Muscle of back (tissue), 3 donors: ENCODE measurements at regions not wholly inside any gene's neighbourhood (a gene's known extent, or its start where the extent isn't known, plus 50 kb on each side); places are given as distances from the start of the nearest gene placed in this dataset.

Source experiments
- DNase-seq, 3 donors: peaks; one replicate each; pipeline versions ENCODE4 v3.0.0 to v3.0.0-alpha.2; 2013

DNA sequence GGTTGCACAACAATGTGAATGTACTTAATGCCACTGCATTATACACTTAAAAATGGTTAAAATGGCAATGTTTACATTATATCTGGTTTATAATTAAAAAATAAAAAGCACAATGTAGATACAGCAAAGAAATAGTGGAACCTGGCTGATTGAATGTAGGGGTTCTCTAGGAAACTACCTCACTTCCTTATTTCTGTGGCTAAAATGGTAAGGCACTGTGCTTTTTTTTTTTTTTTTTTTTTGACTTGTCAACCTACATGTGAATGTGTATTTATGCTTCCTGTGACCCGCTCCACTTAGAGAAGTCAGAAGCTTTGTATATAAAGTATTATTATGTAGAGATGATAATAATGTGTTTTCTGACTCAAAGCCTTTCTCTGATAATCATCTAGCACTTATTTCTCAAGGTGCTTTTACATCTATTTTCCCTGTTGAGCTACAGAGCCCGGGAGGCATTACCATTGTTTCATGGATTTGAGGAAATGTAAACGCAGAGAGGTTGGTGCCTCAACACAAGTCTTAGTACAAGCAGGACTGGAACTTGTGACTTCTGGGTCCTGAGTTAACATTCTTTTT, 55.0 kb downstream of the SOX4 start:
- no peak for DNase-seq

DNA sequence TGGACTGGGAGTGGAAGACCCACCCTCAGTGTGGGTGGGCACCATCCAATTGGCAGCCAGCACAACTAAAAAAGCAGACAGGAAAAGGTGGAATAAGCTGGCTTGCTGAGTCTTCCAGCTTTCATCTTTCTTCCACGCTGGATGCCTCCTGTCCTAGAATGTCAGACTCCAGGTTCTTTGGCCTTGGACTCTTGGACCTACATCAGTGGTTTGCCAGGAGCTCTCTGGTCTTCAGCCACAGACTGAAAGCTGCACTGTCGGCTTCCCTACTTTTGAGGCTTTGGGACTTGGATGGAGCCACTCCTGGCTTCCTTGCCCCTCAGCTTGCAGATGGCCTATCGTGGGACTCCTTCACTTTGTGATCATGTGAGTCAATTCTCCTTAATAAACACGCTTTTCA, 59.8 kb downstream of the SOX4 start:
- DNase-seq, result no peak

DNA sequence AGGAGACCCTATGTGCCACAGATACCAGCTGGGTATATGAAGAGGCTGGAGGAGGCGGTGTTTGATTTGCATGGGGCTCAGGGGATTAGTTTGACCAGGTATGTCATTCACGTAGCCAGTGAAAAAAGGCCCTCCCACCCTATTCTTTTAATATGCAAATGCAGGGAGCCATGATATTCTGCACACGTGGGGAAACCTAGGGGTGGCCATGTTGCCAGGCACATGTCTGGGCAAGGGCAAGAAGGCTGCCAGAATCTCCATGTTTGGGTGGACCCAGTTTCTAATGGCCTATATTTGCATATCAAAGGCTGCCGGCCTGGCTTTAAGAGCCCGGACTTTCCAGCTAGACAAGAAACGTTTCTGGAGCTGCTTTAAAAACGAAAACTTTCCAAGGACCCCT, 60.4 kb downstream of the SOX4 start:
- DNase-seq, result no peak

DNA sequence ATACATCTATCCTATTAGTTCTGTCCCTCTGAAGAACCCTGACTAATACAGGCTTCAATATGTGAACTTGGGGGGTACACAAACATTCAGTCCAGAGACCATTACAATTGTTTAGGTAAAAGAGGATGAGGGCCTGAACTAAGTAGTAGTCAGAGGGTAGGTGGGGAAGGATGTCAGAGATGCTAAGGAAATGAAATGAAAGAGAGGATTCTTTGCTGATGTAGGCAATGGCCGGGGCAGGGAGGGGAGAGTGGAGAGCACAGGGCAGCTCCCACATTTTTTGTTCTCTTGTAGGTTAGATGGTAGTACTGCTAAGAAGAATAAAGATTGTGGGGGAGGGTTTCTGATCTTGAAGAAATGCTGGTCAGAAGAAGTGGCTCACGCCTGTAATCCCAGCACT, 60.8 kb downstream of the SOX4 start:
- DNase-seq, result no peak

DNA sequence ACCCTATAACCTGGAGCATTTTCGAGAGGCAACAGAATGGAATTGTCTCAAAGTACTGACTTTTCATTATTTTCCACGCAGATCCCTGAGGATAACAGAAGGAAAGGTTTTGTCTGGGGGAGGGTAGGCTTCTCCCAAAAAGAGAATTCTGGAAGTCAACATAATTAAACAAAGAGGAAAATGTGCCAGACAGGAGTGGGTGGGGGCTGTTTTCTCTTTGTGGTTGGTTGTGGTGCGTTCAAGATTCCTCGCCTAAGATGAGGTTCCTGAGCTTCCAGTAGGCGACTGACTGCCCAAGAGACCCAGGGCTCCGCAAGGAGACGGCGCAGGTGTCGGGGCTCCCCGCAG, 70.4 kb downstream of the SOX4 start:
- DNase-seq, result no peak

DNA sequence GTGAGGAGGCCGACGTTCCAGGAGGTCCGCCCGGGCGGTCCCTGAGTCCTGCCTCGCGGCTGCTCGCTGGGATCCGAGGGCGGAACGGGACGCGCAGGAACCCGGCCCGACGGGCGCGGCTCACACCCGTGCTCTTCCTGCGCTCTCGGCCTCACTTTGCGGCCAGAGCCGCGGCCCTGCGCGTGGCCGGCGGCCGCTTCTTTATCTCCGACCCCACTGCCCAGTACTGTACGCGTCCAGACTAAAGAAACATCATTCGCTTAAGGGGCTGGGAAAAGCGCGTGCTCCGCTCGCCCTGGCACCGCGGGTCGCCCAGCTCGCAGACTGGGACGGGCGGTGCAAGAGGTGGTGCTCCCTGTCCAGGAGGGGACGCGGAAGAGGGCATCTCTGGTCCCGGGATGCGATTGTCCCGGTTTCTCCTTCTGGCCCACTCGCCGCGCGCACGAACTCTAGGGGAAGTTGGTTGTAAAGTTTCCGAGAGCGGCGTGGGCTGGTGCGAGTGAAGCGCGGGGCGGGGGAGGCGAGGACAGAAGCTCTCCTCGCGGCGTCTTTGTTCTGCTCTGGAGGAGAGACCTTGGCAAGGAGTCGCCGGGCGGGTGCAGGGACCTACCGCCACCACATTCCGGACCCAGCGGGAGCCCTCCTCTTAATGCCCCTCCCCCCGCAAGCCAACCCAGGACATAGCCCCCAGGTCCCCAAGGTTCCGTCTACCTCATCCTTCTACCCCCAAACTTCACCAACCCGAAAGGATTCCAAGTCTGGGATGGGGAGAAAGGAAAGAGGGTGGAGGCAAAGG, 71.0 kb downstream of the SOX4 start:
- peak in 2 of 3 donors; percentile 64 to 83 for DNase-seq

DNA sequence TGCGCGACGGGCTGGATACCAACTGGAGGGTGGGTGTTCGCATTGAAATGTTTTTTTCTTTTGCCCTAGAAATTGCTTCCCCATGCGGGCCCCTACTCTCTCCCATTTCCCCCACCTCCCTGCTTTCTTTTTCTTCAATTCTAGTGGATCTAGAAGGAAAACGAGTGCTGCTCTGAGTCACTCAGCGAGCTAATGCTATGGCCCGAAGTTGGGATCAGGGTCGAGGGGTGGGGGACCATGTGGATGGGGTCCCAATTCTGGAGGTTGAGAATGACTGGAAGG, 71.5 kb downstream of the SOX4 start:
- DNase-seq, result peak in 1 of 3 donors; percentile 30

DNA sequence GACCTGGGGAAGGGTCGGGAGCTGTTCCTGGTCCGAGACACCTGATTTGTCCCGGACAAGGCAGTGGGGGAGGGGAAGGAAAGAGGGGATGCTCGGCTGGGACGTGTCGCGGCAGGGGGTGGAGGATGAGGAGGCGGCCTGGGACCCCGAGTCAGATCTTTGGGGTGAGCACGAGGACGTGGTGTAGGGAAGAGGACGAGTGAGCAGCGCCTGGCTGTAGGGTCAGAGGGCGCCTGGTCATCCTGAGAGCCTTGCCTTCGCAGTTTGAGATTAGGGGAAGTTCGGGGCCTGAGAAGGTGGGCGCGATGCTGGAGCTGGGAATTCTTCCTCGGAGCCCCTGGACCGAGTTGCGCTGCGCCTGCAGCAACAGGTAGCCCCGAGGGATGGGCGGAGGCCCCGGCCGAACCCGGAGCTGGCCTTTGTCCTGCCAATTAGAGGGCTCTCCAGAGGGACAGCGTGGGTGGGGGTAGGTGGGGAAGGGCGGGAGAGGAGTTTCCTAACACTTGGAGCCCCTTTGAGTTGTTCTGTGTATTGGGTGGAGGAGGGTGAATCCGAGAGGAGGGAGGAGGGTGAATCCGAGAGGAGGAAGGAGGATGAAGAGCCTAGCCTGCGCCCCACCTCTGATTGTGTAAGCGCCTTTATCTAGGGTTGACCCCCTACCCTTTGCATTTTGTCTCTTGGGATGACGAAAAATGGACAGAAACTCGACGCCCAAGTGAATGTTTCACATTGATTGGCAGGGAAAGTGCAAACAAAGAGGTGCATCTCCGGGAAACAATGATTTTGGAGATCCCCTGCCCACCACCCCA, 72.0 kb downstream of the SOX4 start:
- DNase-seq, result peak in 2 of 3 donors; percentile 30 to 73

DNA sequence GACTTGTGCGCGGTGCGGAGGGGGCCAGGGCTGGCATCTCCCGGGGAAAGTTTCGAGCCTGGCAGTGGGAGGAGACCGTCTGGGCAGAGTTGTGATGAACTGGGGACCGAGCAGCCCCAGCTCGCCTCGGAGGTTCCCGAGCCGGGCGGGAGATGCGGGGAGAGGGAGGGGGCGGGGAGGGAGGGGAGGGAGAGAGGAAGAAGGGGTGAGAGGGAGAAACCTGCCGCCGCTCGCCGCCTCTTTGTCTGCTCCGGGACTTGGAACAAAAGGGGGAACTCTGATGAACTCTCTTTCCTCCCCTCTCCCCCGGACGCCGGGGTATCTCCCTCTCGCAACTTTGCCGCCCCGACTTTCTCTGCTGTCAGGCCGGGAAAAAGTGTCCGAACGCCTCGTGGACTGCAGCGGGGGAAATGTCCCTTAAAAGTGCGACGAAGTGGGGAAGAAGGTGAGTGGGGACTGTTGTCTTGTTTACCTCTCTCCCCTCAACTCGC, 72.7 kb downstream of the SOX4 start:
- peak in 2 of 3 donors; percentile 40 to 70 for DNase-seq

DNA sequence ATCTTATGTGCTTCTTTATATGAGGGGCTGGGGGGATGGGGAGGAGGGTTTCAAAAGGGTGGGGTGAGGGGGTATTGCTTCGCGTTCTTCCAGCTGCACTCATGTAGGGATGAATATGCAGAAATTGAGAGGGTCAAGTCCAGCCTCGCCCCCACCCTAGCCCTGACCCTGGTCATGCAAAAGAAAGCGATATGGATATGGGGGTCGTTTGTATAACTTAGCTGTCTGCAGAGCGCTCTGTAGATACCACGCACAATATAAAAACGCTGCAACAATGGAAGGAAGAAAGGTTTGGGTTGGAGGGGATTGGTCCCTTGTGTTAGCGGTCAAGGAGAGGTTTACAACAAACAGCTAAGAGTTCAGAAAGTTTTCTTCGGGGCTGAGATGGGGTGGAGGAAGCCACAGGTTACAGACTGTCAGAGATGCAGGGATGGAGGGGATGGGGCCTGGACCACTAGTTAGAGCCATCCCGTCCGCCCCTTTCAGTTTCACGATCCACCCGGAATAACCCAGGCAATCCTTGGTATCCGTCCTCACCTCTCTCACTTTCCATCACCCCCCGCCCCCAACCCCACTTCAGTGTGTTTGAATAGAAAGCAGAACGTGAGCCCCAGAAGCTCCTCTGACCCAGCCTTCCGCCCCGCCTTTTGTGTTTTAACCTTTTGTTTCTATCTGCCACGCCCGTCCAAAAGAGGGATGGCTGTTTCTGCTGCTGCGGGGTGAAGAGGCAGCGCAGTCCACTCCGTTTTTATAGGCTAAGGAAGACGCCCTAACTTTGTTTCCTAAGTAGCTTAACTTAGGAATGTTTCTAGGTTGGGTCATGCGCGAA, 73.5 kb downstream of the SOX4 start:
- DNase-seq, result peak in 2 of 3 donors; percentile 42 to 80

DNA sequence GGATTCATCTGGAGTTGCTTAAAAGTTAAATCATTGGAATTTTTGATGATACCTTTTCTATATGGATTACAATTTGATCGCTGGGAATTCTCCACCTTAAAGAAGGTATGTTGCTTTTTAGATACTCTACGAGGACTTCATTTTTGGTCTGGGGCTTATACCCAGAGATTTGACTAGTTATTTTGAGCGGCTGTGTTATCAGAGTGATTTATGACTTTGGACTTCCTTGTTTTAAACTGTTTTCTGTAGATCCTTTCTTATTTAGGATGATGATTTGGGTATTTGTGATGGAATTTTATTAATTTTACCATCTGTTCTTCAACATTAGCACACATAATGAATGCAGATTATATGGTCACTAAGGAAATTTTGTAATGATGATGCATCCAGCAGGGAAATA, 75.2 kb downstream of the SOX4 start:
- DNase-seq, result no peak

DNA sequence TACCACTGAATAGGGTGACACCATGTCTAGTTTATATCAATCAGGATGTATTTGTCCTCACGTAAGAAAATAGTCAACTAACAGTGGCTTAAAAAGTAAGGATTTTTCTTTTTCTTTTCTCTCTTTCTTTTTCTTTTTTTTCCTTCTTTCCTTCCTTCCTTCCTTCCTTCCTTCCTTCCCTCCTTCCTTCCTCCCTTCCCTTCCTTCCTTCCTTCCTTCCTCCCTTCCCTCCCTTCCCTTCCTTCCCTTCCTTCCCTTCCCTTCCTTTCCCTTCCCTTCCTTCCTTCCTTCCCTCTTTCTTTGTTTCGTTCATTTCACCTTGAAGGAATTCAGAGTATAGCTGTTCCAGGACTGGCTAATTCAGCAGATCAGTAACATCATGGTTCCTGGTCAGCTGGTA, 83.2 kb downstream of the SOX4 start:
- DNase-seq, result no peak

DNA sequence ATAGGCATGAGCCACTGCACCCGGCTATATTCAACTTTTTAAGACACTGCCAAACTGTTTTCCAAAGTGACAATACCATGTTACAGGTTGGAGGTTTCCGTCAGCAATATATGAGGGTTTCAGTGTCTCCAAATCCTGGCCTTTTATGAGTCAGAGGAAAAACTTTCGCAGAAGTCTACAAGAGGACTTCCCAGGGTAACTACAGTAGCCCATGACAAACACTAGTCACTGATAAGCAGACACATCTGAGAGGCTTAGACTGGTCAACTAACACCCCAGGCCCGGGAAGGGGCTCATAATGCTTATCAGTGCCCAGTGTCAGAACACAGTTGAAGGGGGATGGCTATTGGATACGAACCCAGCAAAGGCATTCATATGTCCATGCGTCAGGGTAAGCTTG, 85.4 kb downstream of the SOX4 start:
- DNase-seq, result no peak

DNA sequence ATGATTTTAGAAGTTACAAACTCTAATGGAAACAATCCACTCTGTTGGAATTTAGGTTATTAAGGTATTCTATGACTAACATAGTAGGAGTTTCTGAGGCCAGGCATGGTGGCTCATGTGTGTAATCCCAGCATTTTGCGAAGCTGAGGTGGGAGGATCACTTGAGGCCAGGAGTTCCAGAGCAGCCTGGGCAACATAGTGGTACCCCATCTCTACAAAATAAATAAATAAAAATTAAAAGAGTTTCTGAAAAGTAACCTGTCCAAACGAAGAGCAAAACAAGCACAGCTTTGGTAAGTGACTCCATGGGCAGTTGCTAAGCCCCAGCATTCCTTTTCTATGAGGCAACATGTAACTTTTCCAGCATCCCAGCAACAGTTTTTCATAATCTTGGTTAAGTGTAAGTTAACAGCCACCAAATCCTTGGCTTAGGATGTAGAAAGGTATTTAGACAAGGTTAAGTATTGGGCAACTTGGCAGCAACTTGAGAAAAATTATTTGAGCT, 86.3 kb downstream of the SOX4 start:
- peak in 1 of 3 donors; percentile 69 for DNase-seq

DNA sequence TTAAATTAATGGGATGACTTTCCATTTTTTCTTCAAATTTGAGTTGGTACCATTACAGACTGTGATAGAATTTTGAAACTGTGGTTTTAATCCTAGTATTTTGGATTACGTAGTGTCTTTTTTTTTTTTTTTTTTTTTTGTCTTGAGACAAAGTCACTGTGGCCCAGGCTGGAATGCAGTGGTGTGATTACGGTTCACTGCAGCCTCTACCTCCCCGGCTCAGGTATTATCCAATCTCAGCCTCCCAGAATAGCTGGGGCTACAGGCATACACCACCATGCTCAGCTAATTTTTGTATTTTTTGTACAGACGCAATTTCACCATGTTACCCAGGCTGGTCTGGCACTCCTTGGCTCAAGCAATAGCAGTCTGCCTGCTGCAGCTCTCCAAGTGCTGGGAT, 87.1 kb downstream of the SOX4 start:
- no peak for DNase-seq

DNA sequence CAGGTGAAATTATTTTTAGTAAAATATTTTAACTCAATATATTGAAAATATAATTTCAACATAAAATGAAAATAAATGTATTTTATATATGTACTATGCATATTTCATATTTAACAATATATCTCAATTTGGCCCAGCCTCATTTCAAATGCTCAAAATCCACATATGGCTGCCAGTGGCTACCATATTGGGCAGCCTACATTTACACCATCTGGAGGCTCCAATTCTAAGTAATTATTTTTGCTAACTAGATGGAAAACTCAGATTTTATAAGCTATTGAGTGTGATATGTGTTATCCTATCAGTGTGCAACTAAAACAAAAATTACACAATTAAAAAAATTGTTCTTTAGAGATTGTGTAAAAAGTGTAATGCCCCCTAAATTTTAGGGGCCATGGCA, 96.9 kb downstream of the SOX4 start:
- DNase-seq, result no peak

DNA sequence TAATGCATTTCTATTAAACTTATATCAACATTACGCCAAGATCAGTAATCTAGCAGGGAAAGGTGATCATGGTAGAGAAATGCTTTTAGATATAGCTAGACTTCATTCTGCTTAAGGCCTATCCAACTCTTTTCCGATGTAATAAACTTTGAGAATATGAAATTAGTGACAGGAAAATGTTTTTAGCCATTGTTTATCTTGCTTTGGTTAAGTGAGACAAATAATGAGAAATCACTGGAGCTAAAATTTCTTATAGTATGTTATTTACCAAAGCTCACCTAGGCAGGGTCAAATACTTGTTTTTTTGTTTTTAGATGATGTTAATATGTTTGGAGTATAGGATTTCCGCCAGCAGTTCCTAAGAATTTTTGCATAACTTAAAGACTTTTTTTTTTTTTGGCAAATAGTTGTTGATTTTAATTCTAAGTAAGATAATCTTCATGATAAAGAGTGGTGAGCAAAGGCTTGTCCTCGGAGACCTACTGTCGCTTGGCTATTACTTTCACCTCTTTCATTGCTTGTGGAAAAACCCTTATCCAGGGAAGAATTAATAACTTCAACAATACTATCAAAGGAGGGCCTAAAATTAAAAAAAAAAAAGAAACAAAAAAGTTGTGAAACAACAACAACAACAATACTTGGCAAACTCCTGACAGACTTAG, 98.3 kb downstream of the SOX4 start:
- DNase-seq, result no peak

DNA sequence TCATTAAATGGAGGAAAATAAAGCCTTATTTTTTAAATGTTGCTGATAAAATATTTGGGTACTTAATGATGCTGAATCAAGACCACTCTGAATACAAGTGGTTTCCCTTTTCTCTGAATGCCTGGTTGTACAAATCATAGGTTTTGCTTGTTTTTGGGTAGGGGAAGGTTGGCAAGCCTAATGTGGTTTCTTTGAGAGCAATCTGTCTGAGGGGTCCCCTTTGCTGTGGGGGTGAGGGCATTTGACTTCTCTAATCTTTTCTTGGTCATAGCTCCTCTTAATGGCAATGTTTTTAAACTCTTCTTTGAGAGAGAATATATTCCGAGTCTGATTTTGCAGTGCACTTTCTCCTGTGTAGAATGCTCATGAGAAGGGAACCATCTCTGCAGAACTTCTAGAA, 99.2 kb downstream of the SOX4 start:
- no peak for DNase-seq

DNA sequence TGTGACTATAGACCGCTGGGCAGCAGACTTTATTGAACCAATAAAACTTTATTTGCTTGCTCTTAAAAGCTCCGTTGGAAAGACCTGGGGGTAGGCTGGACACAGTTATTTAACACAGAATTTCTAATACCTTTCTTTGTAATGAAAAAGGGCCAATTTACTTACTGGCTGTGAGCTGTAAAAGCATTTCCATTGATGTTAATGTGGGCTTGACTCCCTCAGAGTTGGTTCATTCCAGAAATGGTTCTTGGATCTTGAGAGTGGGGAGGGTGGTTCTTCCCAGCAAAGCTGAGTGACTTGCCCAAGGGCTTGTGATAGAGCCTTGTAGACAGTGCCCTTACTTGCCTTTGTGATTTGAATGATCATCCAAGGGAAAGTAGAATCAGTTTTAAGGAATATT, 100.6 kb downstream of the SOX4 start:
- DNase-seq, result no peak

DNA sequence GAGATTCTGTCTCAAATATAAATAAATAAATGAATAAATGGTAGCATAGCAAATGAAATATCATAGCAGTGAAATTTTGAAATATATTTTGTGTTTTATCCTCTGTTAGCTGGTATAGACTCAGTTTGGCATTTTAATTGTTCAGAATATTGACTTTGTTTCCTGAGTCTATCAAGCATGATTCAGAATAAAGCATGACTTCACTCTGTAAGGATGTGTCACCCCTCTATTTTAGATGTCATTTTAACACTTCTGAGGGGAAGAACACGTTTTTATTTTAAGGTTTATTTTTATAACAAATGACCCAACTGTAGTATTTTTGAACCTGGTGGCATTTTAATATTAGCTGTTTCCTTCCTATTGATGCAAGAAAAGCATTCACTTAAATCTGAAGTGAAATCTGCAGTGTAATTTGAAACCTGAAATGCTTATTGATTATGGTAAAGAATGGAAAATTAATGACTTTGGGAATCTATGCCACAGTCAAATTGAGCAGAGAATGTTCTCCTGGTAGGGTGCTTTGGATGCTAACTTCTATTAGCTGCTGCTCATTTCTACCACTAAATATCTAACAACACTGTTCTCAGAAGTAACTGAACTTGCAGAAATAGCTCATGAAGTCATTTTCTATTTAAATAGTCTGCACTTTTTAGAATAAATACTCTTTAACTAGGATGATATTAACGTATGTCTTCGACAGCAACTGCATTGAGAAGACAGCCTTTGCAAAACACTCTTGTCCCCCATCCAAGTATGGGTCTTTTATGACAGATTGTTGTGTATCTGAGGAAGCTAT, 114.2 kb downstream of the SOX4 start:
- no peak for DNase-seq

DNA sequence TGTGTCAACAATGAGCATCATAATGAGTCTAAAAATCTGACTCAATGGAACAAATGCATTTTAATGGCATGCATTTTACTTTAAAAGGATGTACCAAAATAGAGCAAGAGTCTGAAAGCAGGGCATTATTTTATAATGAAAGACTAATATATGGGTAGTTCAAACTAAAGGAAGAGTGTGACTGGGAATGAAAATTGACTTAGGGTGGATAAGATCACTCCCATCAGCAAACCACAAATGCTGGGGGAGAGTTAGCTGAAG, 114.7 kb downstream of the SOX4 start:
- DNase-seq, result no peak
